HEK293 (cell line): ENCODE measurements at regions not wholly inside any gene's neighbourhood (a gene's known extent, or its start where the extent isn't known, plus 50 kb on each side); places are given as distances from the start of the nearest gene placed in this dataset.

ENCODE experiments used
- CTCF ChIP-seq: fragments of 450-650 bp; formaldehyde crosslinking; IDR thresholded peaks from 2 replicates; pipeline ENCODE4 v1.5.1; 2016; ENCODE audit warnings: missing biosample characterization, missing genetic modification characterization
- TCF7L2 ChIP-seq: IDR thresholded peaks from 2 replicates; pipeline ENCODE4 v1.6.1; 2011; ENCODE audit warnings: low read depth, mild to moderate bottlenecking, inconsistent platforms, low read length, moderate library complexity, borderline replicate concordance
- ZBTB8A ChIP-seq: fragments of 450-650 bp; formaldehyde crosslinking; IDR thresholded peaks from 2 replicates; pipeline ENCODE4 v1.5.1; 2016; ENCODE audit warnings: missing biosample characterization, missing genetic modification characterization
- ZNF23 ChIP-seq: fragments of 450-650 bp; formaldehyde crosslinking; IDR thresholded peaks from 2 replicates; pipeline ENCODE4 v1.5.1; 2016; ENCODE audit warnings: missing biosample characterization, missing genetic modification characterization, borderline replicate concordance
- ZNF324 ChIP-seq: fragments of 450-650 bp; formaldehyde crosslinking; IDR thresholded peaks from 2 replicates; pipeline ENCODE4 v1.5.1; 2016; ENCODE audit warnings: missing biosample characterization, missing genetic modification characterization
- ZNF473 ChIP-seq: fragments of 450-650 bp; formaldehyde crosslinking; IDR thresholded peaks from 2 replicates; pipeline ENCODE4 v1.5.1; 2017; ENCODE audit warnings: missing biosample characterization, missing genetic modification characterization
- ZNF785 ChIP-seq: fragments of 450-650 bp; formaldehyde crosslinking; IDR thresholded peaks from 2 replicates; pipeline ENCODE4 v1.5.1; 2016; ENCODE audit warnings: missing biosample characterization, missing genetic modification characterization

- TF ChIP-seq ZBTB8A (tag by site-specific recombination), result no peak
- TF ChIP-seq ZNF23 (tag by site-specific recombination), result no peak
- no peak for TF ChIP-seq ZNF324 (tag by site-specific recombination)
- TF ChIP-seq CTCF (tag by site-specific recombination), result no peak
- TF ChIP-seq ZNF785 (tag by site-specific recombination), result no peak
- TF ChIP-seq ZNF473 (tag by site-specific recombination), result no peak
- no peak for TF ChIP-seq TCF7L2
These were observed 857.3 kb downstream of the FRK start for GRCh38 chr6:115203381-115203780.
